Duodenal mucosa (tissue), 2 donors: ENCODE measurements at regions not wholly inside any gene's neighbourhood (a gene's known extent, or its start where the extent isn't known, plus 50 kb on each side); places are given as distances from the start of the nearest gene placed in this dataset.

Source experiments
- H3K27ac ChIP-seq: one replicate; pipeline ENCODE4 v1.7.0; 2013; ENCODE audit warnings: low read depth, low read length
- H3K27me3 ChIP-seq, 2 donors: one replicate each; pipeline ENCODE4 v1.7.0; 2013; ENCODE audit warnings: low read length in 2 of 2, control low read depth in 1 of 2; ENCODE audit not compliant: insufficient read depth in 2 of 2, control insufficient read depth in 1 of 2
- H3K36me3 ChIP-seq, 2 donors: one replicate each; pipeline ENCODE4 v1.7.0; 2013; ENCODE audit warnings: low read length in 2 of 2, control low read depth in 1 of 2; ENCODE audit not compliant: insufficient read depth in 2 of 2, control insufficient read depth in 1 of 2
- H3K4me1 ChIP-seq, 2 donors: one replicate each; pipeline ENCODE4 v1.7.0; 2013; ENCODE audit warnings: low read length in 2 of 2, control low read depth in 1 of 2; ENCODE audit not compliant: insufficient read depth in 2 of 2, control insufficient read depth in 1 of 2
- H3K4me3 ChIP-seq, 2 donors: one replicate each; pipeline ENCODE4 v1.7.0; 2013; ENCODE audit warnings: low read length in 2 of 2, low read depth in 1 of 2
- H3K9ac ChIP-seq, 2 donors: one replicate each; pipeline ENCODE4 v1.7.0; 2013; ENCODE audit warnings: low read length in 2 of 2, low read depth in 1 of 2
- H3K9me3 ChIP-seq, 2 donors: one replicate each; pipeline ENCODE4 v1.7.0; 2013; ENCODE audit warnings: low read length in 2 of 2, control low read depth in 1 of 2; ENCODE audit not compliant: control insufficient read depth in 1 of 2

GRCh38 chr2:167553635-167554034, 665.4 kb downstream of the XIRP2 start:
- H3K4me3 ChIP-seq = no peak overlapping the region
- H3K4me1 ChIP-seq = no peaks in the 10 kb centered on the region
- H3K9ac ChIP-seq = no peak overlapping the region
- H3K36me3 ChIP-seq = no peaks in the 10 kb centered on the region
- no peaks in the 10 kb centered on the region for H3K27me3 ChIP-seq
- H3K9me3 ChIP-seq = peaks cover 0 to 3% of the 10 kb centered on the region in 2 donors
- H3K27ac ChIP-seq = no peak overlapping the region

- no peaks in the 10 kb centered on the region for H3K4me1 ChIP-seq
- no peaks in the 10 kb centered on the region for H3K36me3 ChIP-seq
- H3K9me3 ChIP-seq = no peaks in the 10 kb centered on the region
- H3K4me3 ChIP-seq = no peak overlapping the region
- H3K27me3 ChIP-seq = no peaks in the 10 kb centered on the region
- H3K27ac ChIP-seq = no peak overlapping the region
- no peak overlapping the region for H3K9ac ChIP-seq
Observed at GRCh38 chr2:167551416-167551815, 663.1 kb downstream of the XIRP2 start.

- Histone ChIP-seq H3K27me3 (no peaks in the 10 kb centered on the region), H3K36me3 (no peaks in the 10 kb centered on the region), H3K4me1 (no peaks in the 10 kb centered on the region), H3K27ac (no peak overlapping the region), H3K9ac (no peak overlapping the region), H3K9me3 (no peaks in the 10 kb centered on the region), H3K4me3 (no peak overlapping the region)
Observed at GRCh38 chr2:167550448-167550847, 662.2 kb downstream of the XIRP2 start.

GRCh38 chr2:167548396-167548795, 660.1 kb downstream of the XIRP2 start:
- H3K4me1 ChIP-seq = no peaks in the 10 kb centered on the region
- H3K27me3 ChIP-seq = no peaks in the 10 kb centered on the region
- H3K9ac ChIP-seq = no peak overlapping the region
- H3K9me3 ChIP-seq = no peaks in the 10 kb centered on the region
- no peak overlapping the region for H3K27ac ChIP-seq
- H3K36me3 ChIP-seq = no peaks in the 10 kb centered on the region
- H3K4me3 ChIP-seq = no peak overlapping the region

- Histone ChIP-seq H3K9ac (no peak overlapping the region), H3K9me3 (no peaks in the 10 kb centered on the region), H3K4me1 (no peaks in the 10 kb centered on the region), H3K27ac (no peak overlapping the region), H3K36me3 (no peaks in the 10 kb centered on the region), H3K27me3 (no peaks in the 10 kb centered on the region), H3K4me3 (no peak overlapping the region)
Observed at GRCh38 chr2:167544602-167545001, 656.3 kb downstream of the XIRP2 start.

GRCh38 chr2:167543721-167544120, 655.4 kb downstream of the XIRP2 start:
- no peaks in the 10 kb centered on the region for H3K36me3 ChIP-seq
- H3K9me3 ChIP-seq = no peaks in the 10 kb centered on the region
- H3K4me3 ChIP-seq = no peak overlapping the region
- H3K4me1 ChIP-seq = no peaks in the 10 kb centered on the region
- H3K27me3 ChIP-seq = no peaks in the 10 kb centered on the region
- H3K27ac ChIP-seq = no peak overlapping the region
- no peak overlapping the region for H3K9ac ChIP-seq

- Histone ChIP-seq H3K9me3 (no peaks in the 10 kb centered on the region), H3K36me3 (no peaks in the 10 kb centered on the region), H3K27ac (no peak overlapping the region), H3K4me1 (no peaks in the 10 kb centered on the region), H3K27me3 (no peaks in the 10 kb centered on the region), H3K4me3 (no peak overlapping the region), H3K9ac (no peak overlapping the region)
Observed at GRCh38 chr2:167537743-167538142, 649.5 kb downstream of the XIRP2 start.

- Histone ChIP-seq H3K9ac (no peak overlapping the region), H3K9me3 (no peaks in the 10 kb centered on the region), H3K36me3 (no peaks in the 10 kb centered on the region), H3K4me1 (no peaks in the 10 kb centered on the region), H3K4me3 (no peak overlapping the region), H3K27me3 (no peaks in the 10 kb centered on the region), H3K27ac (no peak overlapping the region)
Observed at GRCh38 chr2:167534443-167534842, 646.2 kb downstream of the XIRP2 start.

- no peak overlapping the region for H3K9ac ChIP-seq
- H3K27me3 ChIP-seq = no peaks in the 10 kb centered on the region
- H3K9me3 ChIP-seq = no peaks in the 10 kb centered on the region
- no peaks in the 10 kb centered on the region for H3K4me1 ChIP-seq
- H3K36me3 ChIP-seq = no peaks in the 10 kb centered on the region
- no peak overlapping the region for H3K27ac ChIP-seq
- no peak overlapping the region for H3K4me3 ChIP-seq
Observed at GRCh38 chr2:167524786-167525185, 636.5 kb downstream of the XIRP2 start.

GRCh38 chr2:167510071-167510759, 621.9 kb downstream of the XIRP2 start:
- Histone ChIP-seq H3K9ac (no peak overlapping the region), H3K4me3 (no peak overlapping the region), H3K9me3 (no peaks in the 10 kb centered on the region), H3K27me3 (no peaks in the 10 kb centered on the region), H3K36me3 (no peaks in the 10 kb centered on the region), H3K4me1 (no peaks in the 10 kb centered on the region), H3K27ac (no peak overlapping the region)

- Histone ChIP-seq H3K9me3 (no peaks in the 10 kb centered on the region), H3K4me1 (no peaks in the 10 kb centered on the region), H3K36me3 (no peaks in the 10 kb centered on the region), H3K27ac (no peak overlapping the region), H3K4me3 (no peak overlapping the region), H3K27me3 (no peaks in the 10 kb centered on the region), H3K9ac (no peak overlapping the region)
Observed at GRCh38 chr2:167509586-167509985, 621.3 kb downstream of the XIRP2 start.
